ENCODE measurements at regions not wholly inside any gene's neighbourhood (a gene's known extent, or its start where the extent isn't known, plus 50 kb on each side); places are given as distances from the start of the nearest gene placed in this dataset.

DNA sequence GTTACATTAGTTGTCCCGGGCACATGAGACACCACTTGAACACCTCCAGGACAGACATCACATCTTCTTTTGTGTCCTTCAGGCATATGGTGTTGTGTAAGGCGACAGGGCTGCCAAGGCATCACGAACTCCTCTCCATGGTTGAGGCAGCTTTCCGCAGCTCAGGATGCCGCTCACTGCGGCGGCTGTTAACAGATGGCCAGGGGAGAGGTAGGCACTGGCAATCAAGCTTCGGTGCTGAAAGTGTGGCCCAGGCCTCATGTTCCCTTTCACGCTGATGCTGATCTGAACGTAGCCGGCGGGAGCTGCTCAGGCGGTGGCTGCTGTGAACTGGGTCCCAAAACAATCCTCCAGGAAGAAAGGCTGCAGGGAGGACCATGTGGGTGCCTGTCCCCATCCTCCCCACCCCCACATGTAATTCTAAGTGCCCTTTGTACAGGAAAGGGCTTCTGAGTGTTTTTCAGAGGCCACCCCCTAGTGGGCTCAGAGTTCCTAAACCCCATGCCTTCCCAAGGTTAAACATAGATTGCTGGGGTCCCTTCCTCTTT is 287.1 kb upstream of the AJAP1 start:
- no peaks in the 10 kb centered on the region for H3K4me1 ChIP-seq (ENCODE audit: control insufficient read depth, insufficient read depth, low read length)
- no peak overlapping the region for H3K4me3 ChIP-seq (ENCODE audit: insufficient read depth, low read depth, low read length)
- H3K9me3 ChIP-seq (ENCODE audit: control insufficient read depth, low read length), result no peaks in the 10 kb centered on the region
- 84 to 87% methylated on average over 13 of the region's 13 CpGs for WGBS, 2 experiments
- no peaks in the 10 kb centered on the region for H3K36me3 ChIP-seq (ENCODE audit: control insufficient read depth, insufficient read depth, low read length)
- no peaks in the 10 kb centered on the region for H3K27me3 ChIP-seq (ENCODE audit: control insufficient read depth, insufficient read depth, low read length, poor library complexity, severe bottlenecking)
- no peak overlapping the region for H3K27ac ChIP-seq (ENCODE audit: insufficient read depth, low read depth, low read length, poor library complexity, severe bottlenecking)

GRCh38 chr1:4369335-4369734 is 285.1 kb upstream of the AJAP1 start:
- H3K36me3 ChIP-seq (ENCODE audit: control insufficient read depth, insufficient read depth, low read length), result no peaks in the 10 kb centered on the region
- no peaks in the 10 kb centered on the region for H3K27me3 ChIP-seq (ENCODE audit: control insufficient read depth, insufficient read depth, low read length, poor library complexity, severe bottlenecking)
- H3K27ac ChIP-seq (ENCODE audit: insufficient read depth, low read depth, low read length, poor library complexity, severe bottlenecking), result no peak overlapping the region
- no peak overlapping the region for H3K4me3 ChIP-seq (ENCODE audit: insufficient read depth, low read depth, low read length)
- WGBS, 2 experiments, result 91 to 92% methylated on average over 4 of the region's 4 CpGs
- no peaks in the 10 kb centered on the region for H3K9me3 ChIP-seq (ENCODE audit: control insufficient read depth, low read length)
- no peaks in the 10 kb centered on the region for H3K4me1 ChIP-seq (ENCODE audit: control insufficient read depth, insufficient read depth, low read length)

- Histone ChIP-seq H3K4me1 (ENCODE audit: control insufficient read depth, insufficient read depth, low read length) (no peaks in the 10 kb centered on the region), H3K36me3 (ENCODE audit: control insufficient read depth, insufficient read depth, low read length) (no peaks in the 10 kb centered on the region), H3K4me3 (ENCODE audit: insufficient read depth, low read depth, low read length) (no peak overlapping the region), H3K9me3 (ENCODE audit: control insufficient read depth, low read length) (no peaks in the 10 kb centered on the region), H3K27me3 (ENCODE audit: control insufficient read depth, insufficient read depth, low read length, poor library complexity, severe bottlenecking) (no peaks in the 10 kb centered on the region), H3K27ac (ENCODE audit: insufficient read depth, low read depth, low read length, poor library complexity, severe bottlenecking) (no peak overlapping the region)
- 79 to 84% methylated on average over 6 of the region's 6 CpGs for WGBS, 2 experiments
Observed at GRCh38 chr1:4371849-4372248, 282.6 kb upstream of the AJAP1 start.

- Histone ChIP-seq H3K4me1 (ENCODE audit: control insufficient read depth, insufficient read depth, low read length) (no peaks in the 10 kb centered on the region), H3K4me3 (ENCODE audit: insufficient read depth, low read depth, low read length) (no peak overlapping the region), H3K36me3 (ENCODE audit: control insufficient read depth, insufficient read depth, low read length) (no peaks in the 10 kb centered on the region), H3K9me3 (ENCODE audit: control insufficient read depth, low read length) (no peaks in the 10 kb centered on the region), H3K27ac (ENCODE audit: insufficient read depth, low read depth, low read length, poor library complexity, severe bottlenecking) (no peak overlapping the region), H3K27me3 (ENCODE audit: control insufficient read depth, insufficient read depth, low read length, poor library complexity, severe bottlenecking) (no peaks in the 10 kb centered on the region)
- 93 to 100% methylated on average over 1 of the region's 1 CpG for WGBS, 2 experiments
Observed at GRCh38 chr1:4375812-4376211, 278.6 kb upstream of the AJAP1 start.

GRCh38 chr1:4379451-4380175 is 274.8 kb upstream of the AJAP1 start:
- H3K27me3 ChIP-seq (ENCODE audit: control insufficient read depth, insufficient read depth, low read length, poor library complexity, severe bottlenecking), result no peaks in the 10 kb centered on the region

DNA sequence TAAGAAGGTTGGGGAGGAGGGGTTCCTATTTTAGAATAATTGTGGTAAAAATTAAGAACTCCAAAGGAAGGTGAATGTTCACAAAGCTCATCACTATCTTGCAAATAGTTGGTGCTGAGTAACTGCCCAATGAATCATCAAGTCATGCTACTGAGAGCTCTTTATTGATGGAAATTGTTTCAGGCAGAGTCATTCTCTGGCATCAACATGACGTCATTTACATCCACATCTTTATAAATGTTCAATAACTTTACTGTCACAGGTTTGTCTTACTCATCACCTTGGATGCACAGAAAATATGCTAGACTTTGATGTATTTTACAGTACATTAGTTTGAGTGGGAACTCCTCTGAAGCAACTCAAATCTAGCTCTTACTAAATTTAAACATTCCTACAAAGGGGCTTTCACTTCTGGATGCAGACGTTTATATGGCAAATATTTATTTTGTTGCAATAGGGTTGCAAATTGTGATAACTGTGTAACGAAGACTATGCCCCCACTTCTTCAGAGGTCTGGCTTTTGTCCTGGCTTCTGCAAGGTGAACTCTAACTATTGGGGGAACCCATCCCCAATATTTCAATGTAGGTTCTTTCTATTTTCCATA is 273.7 kb upstream of the AJAP1 start:
- 78 to 94% methylated on average over 3 of the region's 3 CpGs for WGBS, 2 experiments

More at GRCh38 chr1:4379451-4380175, 274.8 kb upstream of the AJAP1 start:
- Histone ChIP-seq H3K4me3 (ENCODE audit: insufficient read depth, low read depth, low read length) (no peak overlapping the region), H3K27ac (ENCODE audit: insufficient read depth, low read depth, low read length, poor library complexity, severe bottlenecking) (no peak overlapping the region), H3K9me3 (ENCODE audit: control insufficient read depth, low read length) (peaks cover 2% of the 10 kb centered on the region), H3K36me3 (ENCODE audit: control insufficient read depth, insufficient read depth, low read length) (no peaks in the 10 kb centered on the region), H3K4me1 (ENCODE audit: control insufficient read depth, insufficient read depth, low read length) (no peaks in the 10 kb centered on the region)
- 83 to 92% methylated on average over 6 of the region's 6 CpGs for WGBS, 2 experiments

GRCh38 chr1:4393191-4393590 is 261.2 kb upstream of the AJAP1 start:
- no peaks in the 10 kb centered on the region for H3K9me3 ChIP-seq (ENCODE audit: control insufficient read depth, low read length)
- no peaks in the 10 kb centered on the region for H3K36me3 ChIP-seq (ENCODE audit: control insufficient read depth, insufficient read depth, low read length)
- WGBS, 2 experiments, result 73 to 85% methylated on average over 1 of the region's 1 CpG
- H3K4me1 ChIP-seq (ENCODE audit: control insufficient read depth, insufficient read depth, low read length), result peaks cover 10% of the 10 kb centered on the region
- H3K27ac ChIP-seq (ENCODE audit: insufficient read depth, low read depth, low read length, poor library complexity, severe bottlenecking), result no peak overlapping the region
- H3K27me3 ChIP-seq (ENCODE audit: control insufficient read depth, insufficient read depth, low read length, poor library complexity, severe bottlenecking), result no peaks in the 10 kb centered on the region
- no peak overlapping the region for H3K4me3 ChIP-seq (ENCODE audit: insufficient read depth, low read depth, low read length)

More for the DNA sequence above, 273.7 kb upstream of the AJAP1 start:
- peaks cover 2% of the 10 kb centered on the region for H3K9me3 ChIP-seq (ENCODE audit: control insufficient read depth, low read length)
- no peak overlapping the region for H3K4me3 ChIP-seq (ENCODE audit: insufficient read depth, low read depth, low read length)
- H3K27ac ChIP-seq (ENCODE audit: insufficient read depth, low read depth, low read length, poor library complexity, severe bottlenecking), result no peak overlapping the region
- no peaks in the 10 kb centered on the region for H3K4me1 ChIP-seq (ENCODE audit: control insufficient read depth, insufficient read depth, low read length)
- H3K36me3 ChIP-seq (ENCODE audit: control insufficient read depth, insufficient read depth, low read length), result no peaks in the 10 kb centered on the region
- no peaks in the 10 kb centered on the region for H3K27me3 ChIP-seq (ENCODE audit: control insufficient read depth, insufficient read depth, low read length, poor library complexity, severe bottlenecking)

DNA sequence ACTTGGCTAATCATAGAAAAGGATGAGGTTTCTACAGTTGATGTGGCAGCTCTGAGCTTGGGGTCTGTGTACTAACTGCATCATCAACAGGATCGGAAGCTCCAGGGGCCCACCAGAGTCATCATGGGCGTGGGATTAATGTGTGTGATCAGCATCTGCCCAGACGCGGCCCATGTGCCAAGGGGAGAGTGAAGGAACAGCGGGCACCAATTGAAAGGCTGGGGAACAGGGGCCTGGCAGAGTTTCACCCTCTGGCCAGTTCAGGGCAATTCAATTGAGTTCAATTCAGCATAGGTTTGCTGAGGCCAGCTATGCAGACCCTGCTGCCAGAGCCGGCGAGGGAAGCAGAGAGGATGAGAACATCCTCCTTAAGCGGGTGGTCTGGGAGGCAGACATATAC is 260.0 kb upstream of the AJAP1 start:
- WGBS, 2 experiments, result 94 to 95% methylated on average over 8 of the region's 8 CpGs

DNA sequence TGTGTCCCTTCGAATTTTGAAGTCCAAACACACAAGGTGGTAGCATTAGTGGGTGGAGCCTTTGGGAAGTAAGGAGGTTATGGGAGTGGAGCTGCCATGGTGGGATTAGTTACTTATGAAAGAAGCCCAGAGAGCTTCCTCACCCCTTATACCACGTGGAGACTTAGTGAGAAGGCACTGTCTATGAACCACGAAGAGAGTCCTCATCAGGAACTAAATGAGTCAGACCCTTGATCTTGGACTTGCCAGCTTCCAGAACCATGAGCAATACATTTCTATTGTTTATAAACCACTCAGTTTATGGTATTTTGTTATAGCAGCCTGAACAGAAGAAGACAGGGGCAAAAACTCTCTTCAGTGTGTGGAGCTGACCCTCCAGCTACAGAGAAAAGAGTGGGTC is 259.3 kb upstream of the AJAP1 start:
- H3K4me1 ChIP-seq (ENCODE audit: control insufficient read depth, insufficient read depth, low read length), result peaks cover 10% of the 10 kb centered on the region
- no peak overlapping the region for H3K4me3 ChIP-seq (ENCODE audit: insufficient read depth, low read depth, low read length)
- 59 to 77% methylated on average over 3 of the region's 3 CpGs for WGBS, 2 experiments
- no peaks in the 10 kb centered on the region for H3K27me3 ChIP-seq (ENCODE audit: control insufficient read depth, insufficient read depth, low read length, poor library complexity, severe bottlenecking)
- no peaks in the 10 kb centered on the region for H3K36me3 ChIP-seq (ENCODE audit: control insufficient read depth, insufficient read depth, low read length)
- no peak overlapping the region for H3K27ac ChIP-seq (ENCODE audit: insufficient read depth, low read depth, low read length, poor library complexity, severe bottlenecking)
- no peaks in the 10 kb centered on the region for H3K9me3 ChIP-seq (ENCODE audit: control insufficient read depth, low read length)

More for the DNA sequence above, 260.0 kb upstream of the AJAP1 start:
- no peaks in the 10 kb centered on the region for H3K9me3 ChIP-seq (ENCODE audit: control insufficient read depth, low read length)
- H3K36me3 ChIP-seq (ENCODE audit: control insufficient read depth, insufficient read depth, low read length), result no peaks in the 10 kb centered on the region
- H3K27me3 ChIP-seq (ENCODE audit: control insufficient read depth, insufficient read depth, low read length, poor library complexity, severe bottlenecking), result no peaks in the 10 kb centered on the region
- peaks cover 10% of the 10 kb centered on the region for H3K4me1 ChIP-seq (ENCODE audit: control insufficient read depth, insufficient read depth, low read length)
- no peak overlapping the region for H3K4me3 ChIP-seq (ENCODE audit: insufficient read depth, low read depth, low read length)
- H3K27ac ChIP-seq (ENCODE audit: insufficient read depth, low read depth, low read length, poor library complexity, severe bottlenecking), result no peak overlapping the region

DNA sequence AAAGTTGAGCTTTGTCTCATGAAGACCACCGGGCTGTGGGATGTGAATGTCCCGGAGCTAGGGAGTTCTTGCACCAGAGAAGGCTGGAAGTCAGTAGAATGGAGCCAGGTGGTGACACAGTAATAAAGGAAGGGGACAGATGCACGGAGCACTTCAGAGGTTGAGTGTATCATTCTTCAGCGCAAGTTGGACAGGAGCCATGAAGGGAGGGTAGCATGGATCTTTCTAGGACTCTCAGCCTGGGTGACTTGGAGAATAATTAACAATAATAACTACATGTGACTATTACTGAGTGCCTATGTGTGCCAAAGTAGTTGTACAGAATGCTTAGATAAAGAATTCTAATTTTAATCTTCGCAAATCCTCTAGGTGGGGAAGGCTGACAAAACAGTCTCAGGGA is 258.7 kb upstream of the AJAP1 start:
- Histone ChIP-seq H3K4me1 (ENCODE audit: control insufficient read depth, insufficient read depth, low read length) (peaks cover 10% of the 10 kb centered on the region), H3K27ac (ENCODE audit: insufficient read depth, low read depth, low read length, poor library complexity, severe bottlenecking) (no peak overlapping the region), H3K9me3 (ENCODE audit: control insufficient read depth, low read length) (no peaks in the 10 kb centered on the region), H3K36me3 (ENCODE audit: control insufficient read depth, insufficient read depth, low read length) (no peaks in the 10 kb centered on the region), H3K4me3 (ENCODE audit: insufficient read depth, low read depth, low read length) (no peak overlapping the region), H3K27me3 (ENCODE audit: control insufficient read depth, insufficient read depth, low read length, poor library complexity, severe bottlenecking) (no peaks in the 10 kb centered on the region)
- WGBS, 2 experiments, result 92% methylated on average over 5 of the region's 5 CpGs
